Aorta (tissue), 5 donors: ENCODE measurements at regions not wholly inside any gene's neighbourhood (a gene's known extent, or its start where the extent isn't known, plus 50 kb on each side); places are given as distances from the start of the nearest gene placed in this dataset.

ENCODE experiments used
- ATAC-seq: fragments of 200-7000 bp; cut with Tn5 transposase; one replicate; pipeline ENCODE4 v1.9.1; 2022; ENCODE audit warnings: moderate library complexity; ENCODE audit not compliant: low FRiP score
- DNase-seq, 2 donors: peaks; one replicate each; pipeline ENCODE4 v3.0.0-alpha.2; 2020
- H3K27ac ChIP-seq, 2 donors: one replicate each; pipeline ENCODE4 v1.5.1; 2013; ENCODE audit warnings: low read length in 2 of 2, mild to moderate bottlenecking in 2 of 2, moderate library complexity in 2 of 2, control low read depth in 1 of 2, inconsistent platforms in 1 of 2, low read depth in 1 of 2
- H3K27me3 ChIP-seq, 2 donors: one replicate each; pipeline ENCODE4 v1.6.1; 2013; ENCODE audit warnings: control low read depth in 1 of 2, low read length in 1 of 2, mild to moderate bottlenecking in 1 of 2, moderate library complexity in 1 of 2; ENCODE audit not compliant: insufficient read depth in 2 of 2, control insufficient read depth in 1 of 2
- H3K36me3 ChIP-seq, 2 donors: one replicate each; pipeline ENCODE4 v1.6.1; 2013; ENCODE audit warnings: control low read depth in 1 of 2, low read length in 1 of 2, mild to moderate bottlenecking in 1 of 2; ENCODE audit not compliant: insufficient read depth in 2 of 2, control insufficient read depth in 1 of 2
- H3K4me1 ChIP-seq, 2 donors: one replicate each; pipeline ENCODE4 v1.6.1; 2013; ENCODE audit warnings: low read length in 2 of 2, control low read depth in 1 of 2, mild to moderate bottlenecking in 1 of 2, moderate library complexity in 1 of 2; ENCODE audit not compliant: insufficient read depth in 2 of 2, control insufficient read depth in 1 of 2
- H3K4me3 ChIP-seq, 2 donors: one replicate each; pipeline ENCODE4 v1.5.1; 2013; ENCODE audit warnings: low read length in 2 of 2, control low read depth in 1 of 2, mild to moderate bottlenecking in 1 of 2
- H3K9me3 ChIP-seq: one replicate; pipeline ENCODE4 v1.6.1; 2013; ENCODE audit warnings: mild to moderate bottlenecking, low read length; ENCODE audit not compliant: control insufficient read depth
- WGBS, 2 donors: extraction: QIAGEN DNeasy Blood & Tissue Kit; methylation state at CpG; one replicate each; pipeline ENCODE4 v1.1.7; 2013; 5-methylcytosine and 5-hydroxymethylcytosine counted together
- intact Hi-C, 2 donors: fragments of 100-400 bp; cut with DNase I; formaldehyde crosslinking; loops; one replicate each; pipeline versions ENCODE4 v1.14.2 to v1.15.0; 2022
- donor health status: healthy with polysubstance abuse.
- donor health status: Bipolar disorder and iron deficiency.
- donor health status: DM: no; HTN: no; CAD: no.
- donor health status: DM: no; HTN: no; CAD: no.
- donor health status: DM: yes; HTN: yes; CAD: no.

GRCh38 chr12:19726592-19726991 is 287.3 kb downstream of the AEBP2 start:
- WGBS, 2 donors, result 93 to 96% methylated on average over 6 of the region's 6 CpGs
- DNase-seq (no peak), ATAC-seq (peak; percentile 36)
- intact Hi-C loops, result no loop called here
- Histone ChIP-seq H3K4me1 (peaks cover 2 to 3% of the 10 kb centered on the region in 2 donors), H3K4me3 (no peak overlapping the region), H3K36me3 (no peaks in the 10 kb centered on the region), H3K27ac (no peak overlapping the region), H3K9me3 (no peaks in the 10 kb centered on the region), H3K27me3 (no peaks in the 10 kb centered on the region)

- Histone ChIP-seq H3K27me3 (no peaks in the 10 kb centered on the region), H3K9me3 (no peaks in the 10 kb centered on the region), H3K36me3 (no peaks in the 10 kb centered on the region), H3K4me3 (no peak overlapping the region), H3K27ac (no peak overlapping the region), H3K4me1 (no peaks in the 10 kb centered on the region)
- intact Hi-C loops, result no loop called here
- DNase-seq (no peak), ATAC-seq (no peak)
Observed at GRCh38 chr12:19737019-19737418, 297.7 kb downstream of the AEBP2 start.

GRCh38 chr12:19739195-19739776 is 300.0 kb downstream of the AEBP2 start:
- Histone ChIP-seq H3K27ac (no peak overlapping the region), H3K27me3 (no peaks in the 10 kb centered on the region), H3K36me3 (no peaks in the 10 kb centered on the region), H3K4me1 (no peaks in the 10 kb centered on the region), H3K9me3 (no peaks in the 10 kb centered on the region), H3K4me3 (no peak overlapping the region)
- DNase-seq (no peak), ATAC-seq (peak; percentile 87)
- 49 to 52% methylated on average over 3 of the region's 3 CpGs for WGBS, 2 donors
- intact Hi-C loops, result no loop called here

GRCh38 chr12:19740472-19741131 is 301.3 kb downstream of the AEBP2 start:
- Histone ChIP-seq H3K4me1 (no peaks in the 10 kb centered on the region), H3K9me3 (no peaks in the 10 kb centered on the region), H3K36me3 (no peaks in the 10 kb centered on the region), H3K27me3 (no peaks in the 10 kb centered on the region), H3K4me3 (no peak overlapping the region), H3K27ac (no peak overlapping the region)
- WGBS, 2 donors, result 20 to 30% methylated on average over 7 of the region's 7 CpGs
- DNase-seq, result no peak
- intact Hi-C loops, result no loop called here
- ATAC-seq, result peak; percentile 47

GRCh38 chr12:19741132-19741489 is 301.8 kb downstream of the AEBP2 start:
- no peak for DNase-seq
- H3K4me3 ChIP-seq, result no peak overlapping the region
- intact Hi-C loops, result no loop called here
- no peaks in the 10 kb centered on the region for H3K4me1 ChIP-seq
- no peaks in the 10 kb centered on the region for H3K36me3 ChIP-seq
- no peaks in the 10 kb centered on the region for H3K9me3 ChIP-seq
- 51 to 52% methylated on average over 3 of the region's 3 CpGs for WGBS, 2 donors
- no peak overlapping the region for H3K27ac ChIP-seq
- no peaks in the 10 kb centered on the region for H3K27me3 ChIP-seq
- ATAC-seq, result no peak

GRCh38 chr12:19744705-19745218 is 305.5 kb downstream of the AEBP2 start:
- H3K27ac ChIP-seq, result no peak overlapping the region
- intact Hi-C loops, result no loop called here
- no peaks in the 10 kb centered on the region for H3K27me3 ChIP-seq
- 60 to 65% methylated on average over 4 of the region's 4 CpGs for WGBS, 2 donors
- no peak for DNase-seq
- no peaks in the 10 kb centered on the region for H3K9me3 ChIP-seq
- peaks cover 0 to 3% of the 10 kb centered on the region in 2 donors for H3K36me3 ChIP-seq
- ATAC-seq, result peak; percentile 50
- H3K4me3 ChIP-seq, result no peak overlapping the region
- H3K4me1 ChIP-seq, result no peaks in the 10 kb centered on the region

GRCh38 chr12:19746471-19746870 is 307.2 kb downstream of the AEBP2 start:
- 89 to 90% methylated on average over 4 of the region's 4 CpGs for WGBS, 2 donors
- H3K36me3 ChIP-seq, result peaks cover 0 to 3% of the 10 kb centered on the region in 2 donors
- no peaks in the 10 kb centered on the region for H3K4me1 ChIP-seq
- intact Hi-C loops, result no loop called here
- no peaks in the 10 kb centered on the region for H3K27me3 ChIP-seq
- no peaks in the 10 kb centered on the region for H3K9me3 ChIP-seq
- ATAC-seq, result no peak
- no peak for DNase-seq
- H3K4me3 ChIP-seq, result no peak overlapping the region
- H3K27ac ChIP-seq, result no peak overlapping the region

- H3K4me1 ChIP-seq, result no peaks in the 10 kb centered on the region
- intact Hi-C loops, result loop anchor here (10.0 kb wide), 2 partner anchors 615 to 855 kb away; partner anchors contain the start of gene PDE3A (in 1 of the 2)
- H3K36me3 ChIP-seq, result peaks cover 0 to 3% of the 10 kb centered on the region in 2 donors
- WGBS, 2 donors, result 63 to 67% methylated on average over 7 of the region's 7 CpGs
- no peaks in the 10 kb centered on the region for H3K27me3 ChIP-seq
- H3K27ac ChIP-seq, result no peak overlapping the region
- H3K4me3 ChIP-seq, result no peak overlapping the region
- H3K9me3 ChIP-seq, result peaks cover 2% of the 10 kb centered on the region
- DNase-seq, result no peak
- ATAC-seq, result peak; percentile 59
Observed at GRCh38 chr12:19749906-19750574, 310.7 kb downstream of the AEBP2 start.
